Glomerular endothelial cell (primary cell): ENCODE measurements at regions not wholly inside any gene's neighbourhood (a gene's known extent, or its start where the extent isn't known, plus 50 kb on each side); places are given as distances from the start of the nearest gene placed in this dataset.

Experiments used
- DNase-seq: peaks from one replicate; pipeline ENCODE4 v3.0.0-alpha.2; 2011; ENCODE audit warnings: low read depth, low spot score; ENCODE audit errors: extremely low read depth

DNA sequence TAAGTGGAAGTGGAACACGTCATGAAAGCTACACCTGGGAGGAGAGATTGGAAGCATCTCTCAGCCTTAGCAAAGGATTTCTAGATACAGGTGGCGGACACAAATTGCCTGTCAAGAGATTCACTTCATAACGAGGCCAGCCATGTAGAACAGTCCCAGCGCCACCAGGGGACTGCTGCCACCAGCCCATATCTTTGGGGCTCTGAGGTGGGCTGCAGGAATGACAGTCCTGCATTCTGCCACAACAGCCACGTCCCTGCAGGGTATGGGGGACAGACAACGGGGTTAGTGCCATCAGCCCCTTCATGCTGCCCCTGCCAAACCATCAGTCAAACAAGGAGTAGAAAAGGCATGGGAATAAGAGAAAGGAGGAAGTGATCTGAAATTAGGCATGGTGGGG, 81.2 kb upstream of the SASH1 start:
- no peak for DNase-seq

GRCh38 chr6:148263010-148263409, 79.6 kb upstream of the SASH1 start:
- DNase-seq: no peak

DNA sequence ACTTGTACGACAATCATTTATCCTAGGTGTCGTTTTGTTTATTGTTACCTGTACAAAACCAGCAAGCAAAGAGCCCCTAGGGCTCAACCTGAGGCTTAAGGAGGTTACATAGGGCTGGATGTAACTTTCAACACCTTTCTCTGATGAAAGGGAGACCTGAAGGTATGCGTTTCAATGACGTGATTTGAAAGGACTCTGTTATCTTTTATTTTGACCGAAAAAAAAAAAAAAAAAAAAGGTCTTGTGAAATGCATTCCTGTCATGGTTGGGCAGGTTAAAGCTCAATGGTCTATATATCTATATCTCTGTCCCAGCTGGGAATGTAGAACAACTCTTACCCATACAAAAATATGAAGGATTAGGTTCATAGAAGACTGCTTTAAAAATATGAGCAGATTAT, 78.7 kb upstream of the SASH1 start:
- DNase-seq: no peak

DNA sequence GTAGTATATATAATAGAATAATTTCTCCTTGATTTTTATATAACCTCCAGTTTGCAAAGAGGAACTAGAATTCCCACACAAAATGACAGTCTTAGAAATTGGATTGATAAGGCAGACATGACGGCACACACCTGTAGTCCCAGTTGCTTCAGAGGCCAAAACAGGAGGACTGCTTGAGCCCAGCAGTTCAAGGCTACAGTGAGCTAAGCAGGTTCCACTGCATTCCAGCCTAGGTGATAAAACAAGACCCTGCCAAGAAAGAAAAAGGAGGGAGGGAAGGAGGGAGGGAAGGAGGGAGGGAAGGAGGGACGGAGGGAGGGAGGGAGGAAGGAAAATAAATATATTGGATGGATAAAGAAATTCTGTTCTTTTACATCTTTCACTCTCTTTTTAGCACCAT, 77.6 kb upstream of the SASH1 start:
- DNase-seq: no peak

DNA sequence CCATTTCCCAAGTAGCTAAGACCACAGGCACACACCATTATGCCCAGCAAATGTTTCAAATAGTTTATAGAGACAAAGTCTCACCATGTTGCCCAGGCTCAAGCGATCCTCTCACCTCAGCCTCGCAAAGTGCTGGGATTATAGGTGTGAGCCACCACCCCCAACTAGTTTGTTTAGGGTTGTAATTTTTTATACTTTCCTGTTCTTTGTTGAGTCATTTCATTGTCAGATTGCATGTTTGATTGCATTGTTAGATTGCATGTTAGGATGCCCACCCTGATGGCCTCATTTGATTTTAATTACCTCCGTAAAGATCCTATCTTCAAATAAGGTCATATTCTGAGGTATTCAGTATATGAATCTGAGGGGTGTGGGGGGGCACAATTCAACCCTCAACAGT, 73.3 kb upstream of the SASH1 start:
- DNase-seq: no peak

- peak; percentile 71 for DNase-seq
Observed at GRCh38 chr6:148271711-148272439, 70.8 kb upstream of the SASH1 start.

- no peak for DNase-seq
Observed at GRCh38 chr6:148272597-148272996, 70.0 kb upstream of the SASH1 start.

GRCh38 chr6:148273962-148274752, 68.5 kb upstream of the SASH1 start:
- DNase-seq: no peak

- DNase-seq: no peak
Observed at GRCh38 chr6:148274809-148275208, 67.8 kb upstream of the SASH1 start.

GRCh38 chr6:148285205-148285604, 57.4 kb upstream of the SASH1 start:
- DNase-seq: no peak

DNA sequence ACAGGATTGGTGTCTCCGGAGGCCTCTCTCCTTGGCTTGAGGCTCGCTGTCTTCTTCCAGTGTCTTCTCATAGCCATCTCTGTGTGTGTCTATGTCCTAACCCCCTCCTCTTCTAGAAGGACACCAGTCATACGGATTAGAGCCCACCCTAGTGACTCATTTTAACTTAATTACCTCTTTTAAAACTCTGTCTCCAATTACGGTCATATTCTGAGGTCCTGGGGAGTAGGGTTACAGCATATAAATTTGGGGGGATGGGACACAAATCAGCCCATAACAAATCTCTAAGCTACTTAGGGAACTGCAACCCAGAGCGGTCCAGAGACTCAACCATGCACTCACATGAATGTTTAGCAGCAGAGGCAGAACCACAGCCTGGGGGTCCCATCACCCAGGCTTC, 56.1 kb upstream of the SASH1 start:
- DNase-seq: no peak

GRCh38 chr6:148287623-148288333, 54.9 kb upstream of the SASH1 start:
- DNase-seq: no peak

- no peak for DNase-seq
Observed at GRCh38 chr6:148288541-148288940, 54.1 kb upstream of the SASH1 start.

DNA sequence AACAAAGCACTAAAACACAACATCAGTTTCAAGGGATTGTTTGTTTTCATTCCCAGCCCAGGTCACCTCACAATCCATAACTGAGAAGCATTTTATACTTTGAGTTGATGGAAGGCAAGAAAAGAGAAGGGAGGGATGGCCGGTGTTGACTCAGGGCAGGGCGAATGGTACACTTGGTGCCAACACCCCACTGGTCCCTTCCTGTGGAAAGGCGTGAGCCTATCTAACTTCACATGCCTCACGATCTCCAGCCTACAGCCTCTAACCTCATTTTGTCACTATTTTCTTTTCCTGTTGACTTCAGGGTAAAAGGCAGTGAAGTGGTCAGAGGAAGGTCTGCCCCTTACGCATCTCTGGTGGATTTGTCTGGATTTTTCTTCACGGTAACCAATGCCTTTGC, 53.5 kb upstream of the SASH1 start:
- DNase-seq: no peak

- no peak for DNase-seq
Observed at GRCh38 chr6:148291876-148292275, 50.8 kb upstream of the SASH1 start.
